Colonic mucosa (tissue), 4 donors: ENCODE measurements at regions not wholly inside any gene's neighbourhood (a gene's known extent, or its start where the extent isn't known, plus 50 kb on each side); places are given as distances from the start of the nearest gene placed in this dataset.

ENCODE experiments used
- DNase-seq: peaks from one replicate; pipeline ENCODE4 v3.0.0-alpha.2; 2020
- H3K27ac ChIP-seq: fragments of 200-600 bp; one replicate; pipeline ENCODE4 v1.8.0; 2021
- H3K27me3 ChIP-seq: fragments of 200-600 bp; one replicate; pipeline ENCODE4 v1.8.0; 2021
- H3K36me3 ChIP-seq: fragments of 200-600 bp; one replicate; pipeline ENCODE4 v1.8.0; 2021
- H3K4me1 ChIP-seq: fragments of 200-600 bp; one replicate; pipeline ENCODE4 v1.8.0; 2021; ENCODE audit warnings: mild to moderate bottlenecking
- H3K4me3 ChIP-seq: fragments of 200-600 bp; one replicate; pipeline ENCODE4 v1.8.0; 2021
- H3K9ac ChIP-seq, 2 donors: one replicate each; pipeline ENCODE4 v1.7.0; 2013; ENCODE audit warnings: control low read depth in 2 of 2, low read depth in 2 of 2, low read length in 2 of 2
- H3K9me3 ChIP-seq: fragments of 200-600 bp; one replicate; pipeline ENCODE4 v1.8.0; 2021
- CTCF ChIP-seq: fragments of 200-600 bp; IDR thresholded peaks from one replicate; pipeline ENCODE4 v1.8.0; 2022; ENCODE audit warnings: antibody characterized with exemption, mild to moderate bottlenecking
- intact Hi-C: fragments of 100-400 bp; cut with DNase I; formaldehyde crosslinking; loops from one replicate; pipeline ENCODE4 v1.14.1; 2022
- donor health status: healthy.
- donor health status: DM: no; HTN: no; CAD: no.
- donor health status: DM: no; HTN: no; CAD: no.

GRCh38 chr13:68030152-68030809, 800.1 kb upstream of the PCDH9 start:
- Histone ChIP-seq H3K4me1 (no peaks in the 10 kb centered on the region), H3K4me3 (no peak overlapping the region), H3K9me3 (no peaks in the 10 kb centered on the region), H3K27ac (no peak overlapping the region), H3K27me3 (no peaks in the 10 kb centered on the region), H3K36me3 (no peaks in the 10 kb centered on the region), H3K9ac (no peak overlapping the region)
- intact Hi-C loops = no loop called here
- TF ChIP-seq CTCF = no peak
- DNase-seq = no peak

- Histone ChIP-seq H3K27ac (no peak overlapping the region), H3K4me1 (no peaks in the 10 kb centered on the region), H3K9ac (no peak overlapping the region), H3K9me3 (no peaks in the 10 kb centered on the region), H3K36me3 (no peaks in the 10 kb centered on the region), H3K27me3 (no peaks in the 10 kb centered on the region), H3K4me3 (no peak overlapping the region)
- intact Hi-C loops = no loop called here
- no peak for DNase-seq
- no peak for TF ChIP-seq CTCF
Measured at GRCh38 chr13:68028701-68029100, 798.6 kb upstream of the PCDH9 start.

GRCh38 chr13:68027306-68027705, 797.2 kb upstream of the PCDH9 start:
- H3K4me1 ChIP-seq = no peaks in the 10 kb centered on the region
- H3K9ac ChIP-seq = no peak overlapping the region
- no peaks in the 10 kb centered on the region for H3K27me3 ChIP-seq
- no peak for DNase-seq
- TF ChIP-seq CTCF = no peak
- H3K4me3 ChIP-seq = no peak overlapping the region
- no peaks in the 10 kb centered on the region for H3K9me3 ChIP-seq
- H3K27ac ChIP-seq = no peak overlapping the region
- H3K36me3 ChIP-seq = no peaks in the 10 kb centered on the region
- intact Hi-C loops = no loop called here

GRCh38 chr13:68026077-68026476, 795.9 kb upstream of the PCDH9 start:
- H3K9ac ChIP-seq = no peak overlapping the region
- DNase-seq = no peak

GRCh38 chr13:68025604-68026003, 795.5 kb upstream of the PCDH9 start:
- TF ChIP-seq CTCF = no peak
- no peak for DNase-seq
- no peaks in the 10 kb centered on the region for H3K36me3 ChIP-seq
- no peak overlapping the region for H3K9ac ChIP-seq
- no peaks in the 10 kb centered on the region for H3K27me3 ChIP-seq
- H3K4me3 ChIP-seq = no peak overlapping the region
- intact Hi-C loops = no loop called here
- H3K9me3 ChIP-seq = no peaks in the 10 kb centered on the region
- no peaks in the 10 kb centered on the region for H3K4me1 ChIP-seq
- no peak overlapping the region for H3K27ac ChIP-seq

More at GRCh38 chr13:68026077-68026476, 795.9 kb upstream of the PCDH9 start:
- no peaks in the 10 kb centered on the region for H3K4me1 ChIP-seq
- H3K9me3 ChIP-seq = no peaks in the 10 kb centered on the region
- no peak overlapping the region for H3K4me3 ChIP-seq
- H3K36me3 ChIP-seq = no peaks in the 10 kb centered on the region
- H3K27me3 ChIP-seq = no peaks in the 10 kb centered on the region
- no peak overlapping the region for H3K27ac ChIP-seq
- TF ChIP-seq CTCF = no peak
- intact Hi-C loops = no loop called here
